Caki2 (cell line): ENCODE measurements at regions not wholly inside any gene's neighbourhood (a gene's known extent, or its start where the extent isn't known, plus 50 kb on each side); places are given as distances from the start of the nearest gene placed in this dataset.

Experiments used
- DNase-seq: peaks from one replicate; pipeline ENCODE4 v3.0.0-alpha.2; 2015; ENCODE audit warnings: low read depth
- in situ Hi-C: cut with HindIII; loops from 2 replicates; pipeline ENCODE4 v1.10.0; 2016; ENCODE audit warnings: low sequenced_read_pairs, low pct_unique_long_range_greater_than_20kb, mixed read lengths

DNA sequence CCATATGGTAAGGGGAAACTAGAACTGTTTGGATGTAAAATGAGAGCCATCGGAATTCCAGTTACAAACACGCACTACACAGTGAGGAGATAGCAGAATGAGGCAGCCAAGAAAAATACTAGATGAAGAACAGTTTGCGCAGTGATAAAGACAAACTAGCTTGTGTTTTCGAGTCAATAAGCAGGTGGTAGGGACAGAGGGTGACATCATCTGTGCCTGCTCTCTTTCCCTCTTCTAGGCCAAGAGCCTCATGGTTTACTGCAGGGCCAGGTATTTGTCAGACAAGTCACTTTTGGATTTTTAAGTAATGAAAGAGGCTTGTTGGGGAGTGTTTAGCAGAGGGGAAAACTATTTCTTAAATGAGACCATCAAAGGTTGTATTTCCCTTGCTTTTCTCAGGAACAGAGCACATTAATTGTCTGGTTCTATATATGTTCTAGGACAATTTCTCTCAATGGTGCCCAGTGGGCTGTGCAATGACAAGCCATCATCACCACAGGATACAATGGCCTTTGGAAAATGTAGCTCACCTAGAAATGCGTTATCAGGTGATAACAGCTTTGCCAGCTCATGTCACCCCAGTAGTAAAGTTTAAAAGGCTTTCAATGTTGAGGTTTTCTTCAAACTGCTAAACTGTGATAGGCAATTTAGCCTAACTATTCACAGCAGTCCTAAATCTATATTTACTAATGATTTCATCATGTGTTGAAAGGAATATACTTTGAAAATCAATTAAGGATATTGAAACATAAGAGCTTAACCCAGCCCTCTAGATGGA is 1210.3 kb upstream of the ZEB2 start:
- in situ Hi-C loops: no loop called here
- no peak for DNase-seq

DNA sequence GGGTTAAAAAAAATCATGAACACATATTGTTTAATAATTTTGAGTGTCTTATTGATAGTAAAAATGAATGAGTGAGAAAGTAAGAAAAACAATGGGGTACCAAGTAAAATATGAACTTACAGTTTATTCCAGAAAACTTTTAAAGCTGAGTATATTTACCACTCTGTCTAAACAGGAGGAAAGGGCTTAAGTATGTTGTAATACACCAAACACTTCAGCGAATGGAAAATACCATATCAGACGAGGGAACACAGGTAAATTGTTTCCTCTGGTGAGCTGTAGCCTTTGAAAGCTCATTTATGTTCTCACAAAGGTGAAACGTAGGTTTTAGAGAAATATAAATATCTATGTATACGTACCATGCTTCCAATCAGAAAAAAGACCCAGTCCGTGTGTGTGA is 1209.6 kb upstream of the ZEB2 start:
- in situ Hi-C loops: no loop called here
- no peak for DNase-seq

GRCh38 chr2:145728511-145728910 is 1208.6 kb upstream of the ZEB2 start:
- in situ Hi-C loops: no loop called here
- DNase-seq: no peak

GRCh38 chr2:145725876-145726275 is 1206.0 kb upstream of the ZEB2 start:
- DNase-seq: no peak
- in situ Hi-C loops: no loop called here

DNA sequence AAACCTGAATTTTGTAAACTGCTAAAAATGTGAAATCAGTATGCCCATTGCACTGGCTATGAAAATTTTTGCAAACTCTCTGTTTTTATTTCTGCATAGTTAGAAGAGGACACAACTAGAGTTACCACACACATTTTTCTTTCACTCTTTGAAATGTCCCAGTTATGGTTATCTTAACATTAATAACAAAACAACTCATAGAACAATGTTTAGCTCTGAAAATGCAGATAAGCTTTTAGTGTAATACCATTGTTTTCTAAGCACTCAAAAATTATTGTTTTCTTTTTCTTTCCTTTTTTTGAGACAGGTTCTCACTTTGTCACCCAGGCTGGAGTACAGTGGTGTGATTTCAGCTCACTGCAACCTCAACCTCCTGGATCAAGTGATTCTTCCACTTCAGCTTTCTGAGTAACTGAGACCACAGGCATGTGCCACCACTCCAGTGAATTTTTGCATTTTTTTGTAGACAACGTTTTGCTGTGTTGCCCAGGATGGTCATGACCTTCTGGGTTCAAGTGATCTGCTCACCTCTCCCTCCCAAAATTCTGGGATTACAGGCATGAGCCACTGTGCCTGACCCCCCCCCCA is 1204.5 kb upstream of the ZEB2 start:
- in situ Hi-C loops: no loop called here
- no peak for DNase-seq

DNA sequence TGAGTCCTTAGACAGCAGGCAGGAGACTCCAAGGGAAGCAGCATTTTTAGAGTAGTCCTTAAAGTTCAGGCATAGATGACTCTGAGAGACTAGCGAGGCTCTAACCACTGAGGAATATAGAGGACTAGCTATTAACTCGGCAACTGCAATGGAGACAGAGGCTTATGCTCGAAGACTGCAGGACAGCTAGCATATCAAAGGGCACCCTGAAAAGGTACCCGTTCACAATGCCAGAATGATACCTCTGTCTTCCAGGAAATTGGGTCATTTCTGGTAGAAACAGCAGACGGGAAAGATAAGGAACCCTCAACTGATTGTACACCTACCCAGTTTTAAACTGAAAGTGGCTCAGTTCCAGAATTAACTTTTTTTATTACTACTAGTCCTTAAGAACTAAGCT is 1204.0 kb upstream of the ZEB2 start:
- no peak for DNase-seq
- in situ Hi-C loops: no loop called here

DNA sequence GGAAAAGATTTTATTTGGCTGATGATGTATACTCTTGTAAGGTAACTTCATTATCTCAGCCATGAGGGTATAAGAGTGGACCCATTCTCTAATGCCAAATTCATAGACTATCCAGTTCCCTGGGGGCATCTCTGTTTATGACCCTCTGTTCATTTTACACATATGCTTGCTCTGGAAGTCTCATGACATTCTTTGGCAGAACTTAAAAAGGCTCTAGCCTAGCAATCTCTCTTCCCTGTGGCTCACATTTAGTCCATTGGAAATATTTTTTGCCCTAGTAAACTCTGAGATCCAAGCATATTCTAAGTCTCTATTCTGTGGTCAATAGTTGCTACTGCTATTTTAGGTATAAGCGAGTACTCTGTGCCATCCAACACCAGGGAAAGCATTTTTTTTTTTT is 1201.8 kb upstream of the ZEB2 start:
- no peak for DNase-seq
- in situ Hi-C loops: no loop called here

DNA sequence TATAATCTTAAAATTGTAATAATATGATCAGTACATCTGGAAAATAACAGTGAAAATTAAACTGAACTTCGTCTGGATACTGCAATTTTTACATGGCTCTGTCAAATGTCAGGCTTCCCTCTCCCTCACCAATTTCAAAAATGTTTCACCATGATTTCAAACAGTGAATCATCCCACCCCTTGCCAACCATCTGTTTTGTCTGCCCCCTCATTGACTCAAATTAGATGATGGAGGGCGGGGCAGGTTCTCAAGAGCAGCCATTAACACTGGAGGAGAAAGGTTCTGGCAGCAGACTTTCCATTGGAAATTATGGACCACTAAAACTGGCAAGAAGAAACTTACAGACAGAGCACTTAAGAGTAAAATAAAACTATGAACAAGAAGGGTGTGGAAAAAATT is 1195.7 kb upstream of the ZEB2 start:
- in situ Hi-C loops: no loop called here
- no peak for DNase-seq

DNA sequence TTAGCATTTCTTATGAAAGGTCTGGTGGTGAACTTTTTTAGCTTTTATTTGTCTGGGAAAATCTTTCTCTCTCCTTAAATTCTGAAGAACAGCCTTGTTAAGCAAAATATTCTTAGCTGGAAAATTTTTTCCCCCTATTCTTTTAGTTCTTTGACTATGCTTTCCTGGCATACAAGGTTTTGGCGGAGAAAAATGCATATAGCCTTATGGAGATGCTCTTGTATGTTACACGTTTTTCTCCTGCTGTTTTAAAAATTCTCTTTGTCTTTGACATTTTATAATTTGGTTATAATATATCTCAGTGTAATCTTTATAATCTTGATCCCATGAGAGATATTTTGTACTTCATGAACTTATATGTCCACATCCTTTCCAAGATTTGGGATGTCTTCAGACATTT is 1190.4 kb upstream of the ZEB2 start:
- in situ Hi-C loops: no loop called here
- DNase-seq: no peak

- DNase-seq: no peak
- in situ Hi-C loops: no loop called here
Observed at GRCh38 chr2:145702305-145702704, 1182.4 kb upstream of the ZEB2 start.

GRCh38 chr2:145692971-145693478 is 1173.1 kb upstream of the ZEB2 start:
- in situ Hi-C loops: no loop called here
- DNase-seq: peak; percentile 57

DNA sequence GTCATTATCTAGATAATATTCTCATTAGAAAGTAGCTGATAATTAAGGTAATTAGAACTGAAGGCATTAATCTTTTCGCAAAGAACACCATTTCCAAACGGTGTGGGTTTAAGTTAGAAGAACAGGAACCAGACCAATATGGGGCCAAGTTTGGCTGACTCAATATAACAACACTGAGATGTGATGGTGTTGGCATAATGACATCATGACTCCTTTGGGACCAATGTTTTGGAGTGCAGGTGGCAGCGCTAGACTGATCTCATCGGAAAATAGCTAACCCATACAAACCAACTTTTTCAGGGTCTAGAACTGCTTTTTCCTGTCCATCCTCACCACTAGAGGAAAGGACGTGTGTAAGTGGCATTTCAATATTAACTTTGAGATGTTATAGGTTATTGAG is 1171.7 kb upstream of the ZEB2 start:
- no peak for DNase-seq
- in situ Hi-C loops: no loop called here

- no peak for DNase-seq
- in situ Hi-C loops: no loop called here
Observed at GRCh38 chr2:145690183-145690778, 1170.4 kb upstream of the ZEB2 start.

DNA sequence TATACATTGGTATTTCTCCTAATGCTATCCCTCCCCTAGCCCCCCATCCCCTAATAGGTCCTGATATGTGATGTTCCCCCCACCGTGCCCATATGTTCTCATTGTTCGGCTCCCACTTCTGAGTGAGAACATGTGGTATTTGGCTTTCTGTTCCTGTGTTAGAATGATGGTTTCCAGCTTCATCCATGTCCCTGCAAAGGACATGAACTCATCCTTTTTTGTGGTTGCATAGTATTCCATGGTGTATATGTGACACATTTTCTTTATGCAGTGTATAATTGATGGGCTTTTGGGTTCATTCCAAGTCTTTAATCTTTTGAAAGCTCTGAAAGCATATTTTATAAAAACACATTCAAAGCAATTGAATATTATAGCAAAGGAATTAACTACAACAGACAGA is 1169.4 kb upstream of the ZEB2 start:
- DNase-seq: no peak
- in situ Hi-C loops: no loop called here

GRCh38 chr2:145688156-145688555 is 1168.2 kb upstream of the ZEB2 start:
- in situ Hi-C loops: no loop called here

GRCh38 chr2:145687442-145688134 is 1167.7 kb upstream of the ZEB2 start:
- in situ Hi-C loops: no loop called here
- DNase-seq: peak; percentile 1

More at GRCh38 chr2:145688156-145688555, 1168.2 kb upstream of the ZEB2 start:
- DNase-seq: no peak

DNA sequence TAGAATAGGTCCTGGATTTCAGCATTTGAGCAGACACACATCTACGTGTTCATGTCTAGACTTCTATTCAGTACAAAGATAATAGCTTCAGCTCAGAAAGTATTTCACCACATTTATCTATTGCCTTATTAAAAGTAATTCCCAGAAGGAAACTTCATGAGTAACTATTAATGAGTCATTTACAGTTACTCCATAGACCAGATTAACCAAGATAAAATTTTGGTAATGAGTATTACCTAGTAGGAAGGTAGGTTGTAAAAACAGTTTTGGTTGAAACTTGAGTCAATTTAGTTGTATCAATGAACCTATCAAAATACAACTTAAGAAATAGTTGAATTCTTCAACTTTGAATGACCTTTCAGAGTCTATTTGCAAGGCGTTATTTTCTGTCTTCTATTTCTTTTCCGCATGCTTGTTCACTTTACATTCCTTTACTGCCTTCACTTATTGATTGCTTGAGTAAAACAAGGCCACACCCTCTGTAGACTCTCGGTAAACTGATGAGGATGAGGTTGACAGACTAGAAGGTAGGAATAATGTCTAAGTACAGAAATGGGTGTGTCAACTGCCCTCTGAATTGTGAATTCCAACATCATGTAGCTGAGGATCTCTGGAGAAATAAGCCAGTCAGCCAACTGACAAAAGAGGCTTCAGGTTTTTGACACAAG is 1165.6 kb upstream of the ZEB2 start:
- in situ Hi-C loops: no loop called here
- DNase-seq: no peak

- in situ Hi-C loops: no loop called here
- no peak for DNase-seq
Observed at GRCh38 chr2:145682546-145683157, 1162.7 kb upstream of the ZEB2 start.
